ENCODE measurements at regions not wholly inside any gene's neighbourhood (a gene's known extent, or its start where the extent isn't known, plus 50 kb on each side); places are given as distances from the start of the nearest gene placed in this dataset.

- TF ChIP-seq GATA2 (IDR thresholded peaks at IDR 0.05; ENCODE audit: low read depth, low read length) (no peak), GATA3 (IDR thresholded peaks at IDR 0.05; ENCODE audit: low read depth, low read length) (no peak)
Observed at GRCh38 chr2:81645745-81646301, 1341.3 kb upstream of the LRRTM1 start.

Measured in SH-SY5Y (cell line).